ENCODE measurements at regions not wholly inside any gene's neighbourhood (a gene's known extent, or its start where the extent isn't known, plus 50 kb on each side); places are given as distances from the start of the nearest gene placed in this dataset.

GRCh38 chr2:186911551-186912085 lies 62.6 kb upstream of the ZSWIM2 start:
- Histone ChIP-seq H3K14ac (replicated peaks; ENCODE audit: low read depth, low read length) (no peak overlapping the region), H4K8ac (ENCODE audit: low read depth in 2 of 2, low read length in 2 of 2) (no peak overlapping the region), H3K9ac (ENCODE audit: low read depth, low read length) (no peak overlapping the region), H3K4ac (ENCODE audit: low read depth, low read length) (no peak overlapping the region), H3K4me1 (ENCODE audit: control insufficient read depth, insufficient read depth, low read length) (no peaks in the 10 kb centered on the region), H2BK120ac (ENCODE audit: low read depth, low read length) (no peak overlapping the region), H4K20me1 (ENCODE audit: insufficient read depth, low read length) (no peaks in the 10 kb centered on the region), H3K79me1 (ENCODE audit: low read depth in 1 of 2, low read length in 2 of 2) (no peaks in the 10 kb centered on the region), H2AFZ (replicated peaks; ENCODE audit: low read length, poor library complexity) (no peak overlapping the region), H3K18ac (ENCODE audit: low read depth, low read length) (no peak overlapping the region), H3K27ac (ENCODE audit: insufficient read depth, low read length) (no peak overlapping the region), H2BK5ac (ENCODE audit: low read depth, low read length, poor library complexity, severe bottlenecking) (no peak overlapping the region), H3K56ac (ENCODE audit: extremely low read depth, insufficient read depth, low read length) (no peak overlapping the region), H2AK9ac (replicated peaks; ENCODE audit: low read depth, low read length, poor library complexity) (no peak overlapping the region), H2BK20ac (ENCODE audit: low read depth, low read length) (no peak overlapping the region), H3K9me3 (ENCODE audit: control insufficient read depth, insufficient read depth, low read length) (no peaks in the 10 kb centered on the region), H3K9me1 (ENCODE audit: insufficient read depth, low read length) (no peaks in the 10 kb centered on the region), H3K4me2 (ENCODE audit: low read depth, low read length) (no peak overlapping the region), H3K4me3 (ENCODE audit: insufficient read depth, low read depth, low read length) (no peak overlapping the region), H2AK5ac (ENCODE audit: low read depth, low read length) (no peak overlapping the region), H3K36me3 (ENCODE audit: control insufficient read depth, insufficient read depth, low read length) (no peaks in the 10 kb centered on the region), H2BK15ac (ENCODE audit: low read depth, low read length) (no peak overlapping the region), H3K27me3 (ENCODE audit: control insufficient read depth, insufficient read depth, low read length) (no peaks in the 10 kb centered on the region), H3K23ac (ENCODE audit: low read depth, low read length) (no peak overlapping the region), H4K91ac (ENCODE audit: insufficient read depth, low read depth, low read length) (no peak overlapping the region), H4K5ac (ENCODE audit: low read depth, low read length) (no peak overlapping the region)
- 89% methylated on average over 3 of the region's 8 CpGs; no CpG with 5 or more reads in 1 of the 2 experiments for WGBS, 2 experiments (ENCODE audit: extremely low coverage in 2 of 2, insufficient read length in 1 of 2)
- CTCF ChIA-PET = no interaction called here
- no peak for ATAC-seq (ENCODE audit: low read depth)
- POLR2A ChIA-PET (ENCODE audit: unreplicated experiment) = no interaction called here
- dilution Hi-C loops (cut with HindIII; ENCODE audit: low sequenced_read_pairs, unreplicated experiment) (no loop called here), in situ Hi-C loops (cut with MboI; ENCODE audit: low sequenced_read_pairs) (no loop called here), intact Hi-C loops (cut with micrococcal nuclease) (no loop called here)
- TF ChIP-seq FOS (IDR thresholded peaks at IDR 0.05; ENCODE audit: low read depth, low read length) = no peak
- TF ChIP-seq MXI1 (IDR thresholded peaks at IDR 0.05; ENCODE audit: borderline replicate concordance, low read depth, low read length) = no peak
- DNase-seq = no peak
- BruUV-seq (replicated peaks) = no TSS peak
